HEK293T (cell line): ENCODE measurements at regions not wholly inside any gene's neighbourhood (a gene's known extent, or its start where the extent isn't known, plus 50 kb on each side); places are given as distances from the start of the nearest gene placed in this dataset.

Experiments used
- BHLHE40 ChIP-seq: fragments of 450-650 bp; IDR thresholded peaks from 2 replicates; pipeline ENCODE4 v1.6.1; 2016; ENCODE audit warnings: mild to moderate bottlenecking, moderate library complexity, borderline replicate concordance
- CTBP1 ChIP-seq: fragments of 450-650 bp; IDR thresholded peaks from 2 replicates; pipeline ENCODE4 v1.6.1; 2016; ENCODE audit warnings: borderline replicate concordance
- ELF4 ChIP-seq: fragments of 450-650 bp; IDR thresholded peaks from 2 replicates; pipeline ENCODE4 v1.6.1; 2017; ENCODE audit warnings: antibody characterized with exemption
- FOXA1 ChIP-seq: fragments of 450-650 bp; IDR thresholded peaks from 2 replicates; pipeline ENCODE4 v1.6.1; 2016; ENCODE audit warnings: mild to moderate bottlenecking
- FOXK2 ChIP-seq: fragments of 450-650 bp; IDR thresholded peaks from 2 replicates; pipeline ENCODE4 v1.6.1; 2016; ENCODE audit warnings: mild to moderate bottlenecking
- L3MBTL2 ChIP-seq: fragments of 450-650 bp; conservative IDR thresholded peaks from 2 replicates; pipeline ENCODE4 v1.6.1; 2016; ENCODE audit warnings: mild to moderate bottlenecking
- PKNOX1 ChIP-seq: fragments of 450-650 bp; IDR thresholded peaks from 2 replicates; pipeline ENCODE4 v1.6.1; 2016
- SP1 ChIP-seq: fragments of 450-650 bp; IDR thresholded peaks from 2 replicates; pipeline ENCODE4 v1.6.1; 2017
- TARDBP ChIP-seq: fragments of 450-650 bp; IDR thresholded peaks from 2 replicates; pipeline ENCODE4 v1.6.1; 2016

- TF ChIP-seq BHLHE40 (no peak), ELF4 (no peak), FOXA1 (no peak), TARDBP (no peak), PKNOX1 (no peak), L3MBTL2 (no peak), CTBP1 (no peak), SP1 (no peak), FOXK2 (no peak)
These were observed 337.5 kb downstream of the NPIPA8 start for GRCh38 chr16:17998996-17999395.
